Fibroblast of lung (primary cell): ENCODE measurements at regions not wholly inside any gene's neighbourhood (a gene's known extent, or its start where the extent isn't known, plus 50 kb on each side); places are given as distances from the start of the nearest gene placed in this dataset.
A peak's percentile ranks its signal among the peaks of the same experiment; 100 is the strongest.

Experiments
- DNase-seq, 2 donors: peaks; one replicate each; pipeline versions ENCODE4 v3.0.0 to v3.0.0-alpha.2; 2010; ENCODE audit warnings: low read depth in 2 of 2
- H2AFZ ChIP-seq: 2 replicates; pipeline ENCODE4 v1.5.1; 2012; ENCODE audit warnings: low read length, control low read depth, inconsistent platforms
- H3K27ac ChIP-seq: 2 replicates; pipeline ENCODE4 v1.5.1; 2011; ENCODE audit warnings: low read length, control low read depth; ENCODE audit not compliant: insufficient read depth
- H3K27me3 ChIP-seq: 2 replicates; pipeline ENCODE4 v1.5.1; 2011; ENCODE audit warnings: mild to moderate bottlenecking, low read length; ENCODE audit not compliant: control insufficient read depth, insufficient read depth
- H3K36me3 ChIP-seq: 2 replicates; pipeline ENCODE4 v1.5.1; 2011; ENCODE audit warnings: low read length; ENCODE audit not compliant: control insufficient read depth, insufficient read depth
- H3K4me1 ChIP-seq: 2 replicates; pipeline ENCODE4 v1.5.1; 2011; ENCODE audit warnings: low read length; ENCODE audit not compliant: control insufficient read depth, insufficient read depth; ENCODE audit errors: extremely low read depth
- H3K4me2 ChIP-seq: 2 replicates; pipeline ENCODE4 v1.5.1; 2011; ENCODE audit warnings: low read length, control low read depth; ENCODE audit not compliant: insufficient read depth; ENCODE audit errors: extremely low read depth
- H3K4me3 ChIP-seq, 4 experiments: fragments of 200-600 bp in 1 of 4; sonication (generic) in 1 of 4; replicated peaks in 1 of 4; 2 replicates each; pipeline ENCODE4 v1.5.1; 2011 to 2016; ENCODE audit warnings: low read length in 4 of 4, low read depth in 3 of 4, mild to moderate bottlenecking in 3 of 4, control low read depth in 2 of 4, inconsistent platforms in 1 of 4, mixed read lengths in 1 of 4; ENCODE audit not compliant: insufficient read depth in 1 of 4; ENCODE audit errors: control extremely low read depth in 1 of 4
- H3K79me2 ChIP-seq: 2 replicates; pipeline ENCODE4 v1.5.1; 2012; ENCODE audit warnings: mild to moderate bottlenecking, low read length, inconsistent platforms; ENCODE audit not compliant: control insufficient read depth, insufficient read depth
- H3K9ac ChIP-seq: 2 replicates; pipeline ENCODE4 v1.5.1; 2011; ENCODE audit warnings: mild to moderate bottlenecking, low read length, control low read depth; ENCODE audit not compliant: insufficient read depth
- H3K9me3 ChIP-seq: 2 replicates; pipeline ENCODE4 v1.5.1; 2012; ENCODE audit warnings: low read depth, low read length; ENCODE audit not compliant: control insufficient read depth, insufficient read depth
- H4K20me1 ChIP-seq: 2 replicates; pipeline ENCODE4 v1.5.1; 2011; ENCODE audit warnings: low read length; ENCODE audit not compliant: control insufficient read depth, insufficient read depth; ENCODE audit errors: extremely low read depth
- CTCF ChIP-seq, 2 donors: IDR thresholded peaks in 1 of 2; conservative IDR thresholded peaks in 1 of 2; 1 replicate in 1 of 2; 2 replicates in 1 of 2; pipeline ENCODE4 v1.5.1; 2011 to 2012; ENCODE audit warnings: low read length in 2 of 2, control low read depth in 1 of 2, inconsistent platforms in 1 of 2, low read depth in 1 of 2, mild to moderate bottlenecking in 1 of 2
- EZH2 ChIP-seq: IDR thresholded peaks from 2 replicates; pipeline ENCODE4 v1.5.1; 2012; ENCODE audit warnings: low read length, control low read depth, mild to moderate bottlenecking; ENCODE audit errors: missing control alignments

- Histone ChIP-seq H3K27ac (no peak overlapping the region), H3K27me3 (no peaks in the 10 kb centered on the region), H3K36me3 (no peaks in the 10 kb centered on the region), H3K4me3 (no peak overlapping the region), H3K4me2 (no peak overlapping the region), H4K20me1 (no peaks in the 10 kb centered on the region), H3K9me3 (no peaks in the 10 kb centered on the region), H3K79me2 (no peaks in the 10 kb centered on the region), H3K9ac (no peak overlapping the region), H3K4me1 (no peaks in the 10 kb centered on the region), H2AFZ (no peak overlapping the region)
- no peak for DNase-seq
- TF ChIP-seq EZH2 (no peak), CTCF (conservative IDR thresholded peaks at IDR 0.05 in 1 of 2, IDR thresholded peaks at IDR 0.05 in 1 of 2; ENCODE audit: low read depth in 1 of 2, low read length in 2 of 2) (no peak)
Measured at GRCh38 chr4:20078644-20079043, 173.1 kb upstream of the SLIT2 start.

- no peak for DNase-seq
- Histone ChIP-seq H3K4me1 (no peaks in the 10 kb centered on the region), H2AFZ (no peak overlapping the region), H3K9me3 (no peaks in the 10 kb centered on the region), H3K9ac (no peak overlapping the region), H3K79me2 (no peaks in the 10 kb centered on the region), H3K27me3 (no peaks in the 10 kb centered on the region), H3K27ac (no peak overlapping the region), H3K36me3 (no peaks in the 10 kb centered on the region), H3K4me2 (no peak overlapping the region), H3K4me3 (no peak overlapping the region), H4K20me1 (no peaks in the 10 kb centered on the region)
- TF ChIP-seq EZH2: no peak
- peak in 1 of 2 donors; percentile 8 for TF ChIP-seq CTCF (conservative IDR thresholded peaks at IDR 0.05 in 1 of 2, IDR thresholded peaks at IDR 0.05 in 1 of 2; ENCODE audit: low read depth in 1 of 2, low read length in 2 of 2)
Measured at GRCh38 chr4:20075248-20075871, 176.3 kb upstream of the SLIT2 start.

- no peaks in the 10 kb centered on the region for H3K4me1 ChIP-seq
- no peak overlapping the region for H3K9ac ChIP-seq
- H4K20me1 ChIP-seq: no peaks in the 10 kb centered on the region
- no peak overlapping the region for H2AFZ ChIP-seq
- H3K9me3 ChIP-seq: no peaks in the 10 kb centered on the region
- H3K4me2 ChIP-seq: no peak overlapping the region
- TF ChIP-seq CTCF (conservative IDR thresholded peaks at IDR 0.05 in 1 of 2, IDR thresholded peaks at IDR 0.05 in 1 of 2; ENCODE audit: low read depth in 1 of 2, low read length in 2 of 2) (no peak), EZH2 (no peak)
- H3K27me3 ChIP-seq: no peaks in the 10 kb centered on the region
- peak in 1 of 2 donors; percentile 50 for DNase-seq
- no peaks in the 10 kb centered on the region for H3K79me2 ChIP-seq
- no peak overlapping the region for H3K27ac ChIP-seq
- no peak overlapping the region for H3K4me3 ChIP-seq
- H3K36me3 ChIP-seq: no peaks in the 10 kb centered on the region
Measured at GRCh38 chr4:20074450-20074849, 177.3 kb upstream of the SLIT2 start.
